IPS-NIHi11 (cell line): ENCODE measurements at regions not wholly inside any gene's neighbourhood (a gene's known extent, or its start where the extent isn't known, plus 50 kb on each side); places are given as distances from the start of the nearest gene placed in this dataset.
A peak's percentile ranks its signal among the peaks of the same experiment; 100 is the strongest.
"Not testable (repeated sequence)": the region's sequence is repeated elsewhere in the genome, so short reads cannot be mapped to it uniquely, and the experiment has no call there.

ENCODE experiments used
- DNase-seq: peaks from one replicate; pipeline ENCODE4 v3.0.0; 2012; ENCODE audit warnings: mixed read lengths, low spot score

DNA sequence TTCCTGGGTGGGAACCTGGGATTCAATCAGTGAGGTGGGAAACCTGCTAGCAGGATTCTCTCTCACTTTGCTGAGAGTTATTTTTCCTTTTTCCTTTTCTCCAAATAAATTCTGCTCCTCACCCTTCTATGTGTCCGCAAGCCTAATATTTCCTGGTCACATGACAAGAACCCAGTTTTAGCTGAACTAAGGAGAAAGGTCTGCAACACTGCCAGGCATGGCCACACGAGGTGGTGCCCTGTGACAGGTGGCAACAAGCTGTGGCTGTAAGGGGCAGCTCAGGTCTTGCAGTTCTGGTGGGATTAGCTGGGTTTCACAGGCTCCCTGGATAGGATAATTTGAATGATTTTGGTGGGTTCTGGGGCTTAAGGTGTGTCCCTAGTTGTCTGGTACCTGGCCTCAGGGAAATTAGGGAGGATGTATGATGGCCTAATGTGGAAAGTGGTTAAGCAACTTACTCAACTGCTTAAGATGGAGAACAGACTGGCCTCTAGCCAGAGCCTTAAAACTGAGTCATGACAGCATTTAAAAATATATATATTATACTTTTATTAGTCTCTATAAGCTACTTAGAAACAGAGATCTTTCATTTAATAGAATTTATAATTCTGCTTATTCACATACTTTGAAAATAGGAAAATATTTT is 215.0 kb downstream of the IL15 start:
- DNase-seq = no peak

GRCh38 chr4:141853091-141853764 is 216.8 kb downstream of the IL15 start:
- DNase-seq = peak; percentile 23

- no peak for DNase-seq
These were observed 222.1 kb downstream of the IL15 start for GRCh38 chr4:141858437-141858836.

GRCh38 chr4:141860974-141861373 is 224.6 kb downstream of the IL15 start:
- peak; percentile 14 for DNase-seq

DNA sequence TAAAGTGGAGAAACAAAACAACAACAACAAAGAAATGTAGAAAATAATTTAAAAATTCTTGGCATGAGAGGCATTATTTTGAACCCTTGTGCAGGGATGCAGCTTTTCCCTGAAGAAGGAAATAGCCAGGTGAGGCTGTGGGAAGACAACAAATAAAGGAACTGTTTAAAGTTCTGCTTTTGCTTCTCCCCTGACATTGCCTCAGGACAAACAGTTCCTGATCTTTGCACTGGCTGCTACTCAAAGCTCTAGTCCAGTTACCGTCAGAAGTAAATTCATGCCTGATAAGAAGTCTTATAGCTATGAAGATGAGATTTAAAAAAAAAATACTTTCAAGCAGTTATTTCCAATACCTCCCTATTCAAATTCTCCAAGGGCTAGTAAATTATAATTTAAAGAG is 233.8 kb downstream of the IL15 start:
- no peak for DNase-seq

DNA sequence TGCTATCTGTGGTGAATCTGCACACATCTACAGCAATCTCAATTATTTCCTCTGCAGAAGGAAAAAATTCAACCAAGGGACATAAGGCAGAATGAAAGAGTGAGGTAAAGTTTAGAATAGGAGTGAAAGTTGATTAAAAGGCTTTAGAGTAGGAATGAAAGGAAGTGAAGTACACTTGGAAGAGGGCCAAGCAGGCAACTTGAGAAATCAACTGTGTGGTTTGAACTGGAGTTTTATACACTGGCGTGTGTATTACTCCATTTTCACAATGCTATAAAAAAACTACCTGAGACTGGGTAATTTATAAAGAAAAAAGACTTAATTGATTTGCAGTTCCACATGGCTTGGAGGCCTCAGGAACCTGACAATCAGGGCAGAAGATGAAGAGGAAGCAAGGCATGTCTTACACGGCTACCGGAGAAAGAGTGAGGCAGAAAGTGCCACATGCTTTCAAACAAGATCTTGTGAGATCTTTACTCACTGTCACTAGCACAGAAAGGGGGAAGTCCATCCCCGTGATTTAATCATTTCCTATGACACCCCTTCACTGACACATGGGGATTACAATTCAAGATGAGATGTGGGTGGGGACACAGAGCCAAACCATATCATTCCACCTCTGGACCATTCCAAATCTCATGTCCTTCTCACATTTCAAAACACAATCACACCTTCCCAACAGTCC is 234.8 kb downstream of the IL15 start:
- no peak for DNase-seq

DNA sequence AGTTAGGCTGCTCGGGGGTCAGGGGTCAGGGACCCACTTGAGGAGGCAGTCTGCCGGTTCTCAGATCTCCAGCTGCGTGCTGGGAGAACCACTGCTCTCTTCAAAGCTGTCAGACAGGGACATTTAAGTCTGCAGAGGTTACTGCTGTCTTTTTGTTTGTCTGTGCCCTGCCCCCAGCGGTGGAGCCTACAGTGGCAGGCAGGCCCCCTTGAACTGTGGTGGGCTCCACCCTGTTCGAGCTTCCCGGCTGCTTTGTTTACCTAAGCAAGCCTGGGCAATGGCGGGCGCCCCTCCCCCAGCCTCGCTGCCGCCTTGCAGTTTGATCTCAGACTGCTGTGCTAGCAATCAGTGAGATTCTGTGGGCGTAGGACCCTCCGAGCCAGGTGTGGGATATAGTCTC is 246.3 kb downstream of the IL15 start:
- not testable (repeated sequence) for DNase-seq

DNA sequence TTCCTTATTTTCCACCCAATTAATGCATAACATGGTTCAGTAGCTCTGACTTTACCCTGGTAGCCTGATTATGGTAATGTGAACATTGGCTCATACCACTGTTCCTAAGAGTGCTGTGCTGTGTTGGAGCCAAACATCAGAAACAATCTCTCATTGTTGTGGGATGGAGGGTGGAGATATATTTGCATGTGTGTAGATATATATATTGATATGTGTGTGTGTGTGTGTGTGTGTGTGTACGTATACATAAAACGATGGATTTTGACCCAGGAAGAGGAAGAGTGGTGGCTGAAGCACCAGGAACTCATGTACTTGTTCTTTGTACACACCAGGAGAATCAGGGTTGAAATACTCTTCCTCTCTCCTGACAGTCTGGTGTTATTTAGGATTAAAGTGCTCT is 247.7 kb downstream of the IL15 start:
- DNase-seq = no peak

- DNase-seq = no peak
These were observed 248.7 kb downstream of the IL15 start for GRCh38 chr4:141885112-141885511.

GRCh38 chr4:141890279-141890678 is 253.9 kb downstream of the IL15 start:
- no peak for DNase-seq

GRCh38 chr4:141891260-141892120 is 255.1 kb downstream of the IL15 start:
- DNase-seq = no peak

DNA sequence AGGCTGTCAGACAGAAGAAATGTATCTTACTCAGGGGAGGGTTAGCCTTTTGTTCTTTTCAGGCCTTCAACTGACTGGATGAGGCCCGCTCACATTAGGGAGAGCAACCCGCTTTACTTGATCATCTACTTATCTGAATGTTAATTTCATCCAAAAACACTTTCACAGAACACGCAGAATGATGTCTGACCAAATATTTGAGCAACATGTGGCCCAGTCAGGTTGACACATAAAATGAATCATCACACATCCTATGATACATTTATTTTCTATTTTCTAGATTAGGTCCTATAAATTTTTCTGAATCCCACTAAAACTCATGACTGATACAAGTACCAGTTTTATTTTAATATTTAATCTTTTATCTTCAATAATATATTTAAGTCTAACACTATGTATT is 260.3 kb downstream of the IL15 start:
- no peak for DNase-seq

GRCh38 chr4:141898346-141898745 is 262.0 kb downstream of the IL15 start:
- no peak for DNase-seq

- peak; percentile 13 for DNase-seq
These were observed 262.7 kb downstream of the IL15 start for GRCh38 chr4:141899103-141899502.

GRCh38 chr4:141899541-141899940 is 263.2 kb downstream of the IL15 start:
- DNase-seq = no peak

- no peak for DNase-seq
These were observed 264.5 kb downstream of the IL15 start for GRCh38 chr4:141900856-141901255.

GRCh38 chr4:141905751-141906150 is 269.4 kb downstream of the IL15 start:
- DNase-seq = no peak

- DNase-seq = no peak
These were observed 273.2 kb downstream of the IL15 start for GRCh38 chr4:141909541-141909940.

DNA sequence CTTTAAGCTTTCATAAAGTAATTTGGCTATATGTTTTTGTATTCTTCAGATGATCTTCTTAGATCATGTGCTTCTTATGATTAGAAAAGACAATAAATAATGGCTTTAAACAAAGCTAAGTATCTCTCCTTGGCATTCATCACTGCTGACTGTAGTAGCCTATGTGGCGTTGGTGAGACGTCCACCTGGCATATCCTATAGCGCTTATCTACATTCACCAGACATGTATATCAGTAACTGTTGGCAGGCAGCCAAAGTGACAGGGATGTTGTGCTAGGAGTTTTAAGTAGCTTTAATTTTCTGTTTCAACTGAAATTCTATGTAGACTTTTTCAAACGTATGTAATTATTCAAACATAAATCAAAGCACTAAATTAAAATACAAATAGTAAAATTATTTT is 276.4 kb downstream of the IL15 start:
- no peak for DNase-seq

DNA sequence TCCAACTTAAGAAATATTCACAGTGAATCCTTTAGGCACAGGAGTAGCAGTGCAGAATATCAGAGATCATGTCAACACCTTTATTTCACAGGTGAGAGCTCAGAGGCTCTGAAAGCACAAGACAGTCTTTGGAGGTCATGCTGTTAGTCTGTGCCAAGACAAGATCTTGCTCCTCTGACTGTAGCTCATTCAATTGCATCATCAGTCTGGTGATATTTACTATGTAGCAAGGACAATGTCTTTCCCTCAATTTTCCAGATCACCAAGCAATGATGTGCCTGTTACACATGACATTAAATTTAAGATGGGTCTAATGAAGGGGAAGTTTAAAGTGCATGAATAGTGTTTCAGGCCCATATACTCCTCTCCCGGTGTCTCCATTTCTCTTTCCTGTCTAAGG is 277.5 kb downstream of the IL15 start:
- no peak for DNase-seq

- no peak for DNase-seq
These were observed 278.4 kb downstream of the IL15 start for GRCh38 chr4:141914746-141915145.

DNA sequence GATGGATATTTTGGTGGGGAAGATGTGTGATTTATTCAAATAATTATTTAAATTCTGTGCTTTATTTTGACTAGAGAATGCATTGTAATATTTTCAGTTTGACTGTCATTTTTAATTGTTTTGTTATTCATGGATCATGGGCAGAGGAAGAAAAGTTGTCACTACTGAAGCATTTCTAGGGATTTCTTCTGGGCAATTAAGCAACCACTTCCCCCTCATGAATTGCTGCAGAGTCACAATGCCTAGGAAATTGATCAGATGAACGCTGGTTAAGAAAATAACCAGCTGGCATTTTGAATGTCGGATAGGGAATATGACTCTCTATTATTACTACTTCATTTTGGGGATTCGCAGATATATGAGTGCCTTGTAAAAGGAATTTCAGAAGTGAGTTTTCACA is 283.3 kb downstream of the IL15 start:
- no peak for DNase-seq
